ENCODE measurements at regions not wholly inside any gene's neighbourhood (a gene's known extent, or its start where the extent isn't known, plus 50 kb on each side); places are given as distances from the start of the nearest gene placed in this dataset.

DNA sequence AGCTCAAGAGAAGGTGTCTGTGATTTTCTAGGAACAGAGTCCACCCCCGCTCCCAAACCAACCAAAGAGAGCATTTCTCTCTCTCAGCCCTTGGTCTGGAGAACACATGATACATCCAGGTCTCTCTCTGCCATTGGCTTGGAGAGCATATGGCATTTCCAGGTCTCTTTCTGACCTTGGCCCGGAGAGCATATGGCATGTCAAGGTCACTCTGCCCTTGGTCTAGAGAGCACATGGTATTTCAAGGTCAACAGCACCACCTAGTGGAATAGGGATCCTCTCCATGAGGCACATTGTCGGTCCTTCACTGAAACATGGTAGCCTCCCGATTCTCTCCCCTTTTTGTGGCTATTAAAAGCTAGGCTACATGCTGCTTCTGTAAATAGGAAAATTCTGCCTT is 437.7 kb upstream of the OLFM3 start:
- TF ChIP-seq, protein P1, sequence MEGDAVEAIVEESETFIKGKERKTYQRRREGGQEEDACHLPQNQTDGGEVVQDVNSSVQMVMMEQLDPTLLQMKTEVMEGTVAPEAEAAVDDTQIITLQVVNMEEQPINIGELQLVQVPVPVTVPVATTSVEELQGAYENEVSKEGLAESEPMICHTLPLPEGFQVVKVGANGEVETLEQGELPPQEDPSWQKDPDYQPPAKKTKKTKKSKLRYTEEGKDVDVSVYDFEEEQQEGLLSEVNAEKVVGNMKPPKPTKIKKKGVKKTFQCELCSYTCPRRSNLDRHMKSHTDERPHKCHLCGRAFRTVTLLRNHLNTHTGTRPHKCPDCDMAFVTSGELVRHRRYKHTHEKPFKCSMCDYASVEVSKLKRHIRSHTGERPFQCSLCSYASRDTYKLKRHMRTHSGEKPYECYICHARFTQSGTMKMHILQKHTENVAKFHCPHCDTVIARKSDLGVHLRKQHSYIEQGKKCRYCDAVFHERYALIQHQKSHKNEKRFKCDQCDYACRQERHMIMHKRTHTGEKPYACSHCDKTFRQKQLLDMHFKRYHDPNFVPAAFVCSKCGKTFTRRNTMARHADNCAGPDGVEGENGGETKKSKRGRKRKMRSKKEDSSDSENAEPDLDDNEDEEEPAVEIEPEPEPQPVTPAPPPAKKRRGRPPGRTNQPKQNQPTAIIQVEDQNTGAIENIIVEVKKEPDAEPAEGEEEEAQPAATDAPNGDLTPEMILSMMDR (conservative IDR thresholded peaks at IDR 0.05; ENCODE audit: low read depth, low read length), result peak; percentile 64
- no peak for TF ChIP-seq EZH2 (IDR thresholded peaks at IDR 0.05; ENCODE audit: low read length, unreplicated experiment)

Data from PC-3 (cell line).